IMR-90 (cell line): ENCODE measurements at regions not wholly inside any gene's neighbourhood (a gene's known extent, or its start where the extent isn't known, plus 50 kb on each side); places are given as distances from the start of the nearest gene placed in this dataset.

Experiments used
- ATAC-seq: fragments of 200-7000 bp; cut with Tn5 transposase; 2 replicates; pipeline ENCODE4 v1.9.1; 2020; ENCODE audit warnings: low read depth, mild to moderate bottlenecking, moderate library complexity
- BruUV-seq: library from RNA; stranded (reverse); fragments of 400-500 nt; replicated peaks from 2 replicates; lab custom pipeline; 2021; lab: Mats Ljungman, UMichigan
- CTCF ChIA-PET: fragments of 300-600 bp; formaldehyde crosslinking; extraction: SDS; loops from one replicate; lab custom pipeline; 2021; ENCODE audit warnings: antibody characterized with exemption; lab: Yijun Ruan, JAX
- POLR2A ChIA-PET: fragments of 300-600 bp; sonication (Branson Sonifier 250); formaldehyde crosslinking; loops from one replicate; lab custom pipeline; 2022; ENCODE audit warnings: antibody characterized with exemption; ENCODE audit not compliant: unreplicated experiment; lab: Charles Lee
- DNase-seq: peaks from one replicate; pipeline ENCODE4 v3.0.0; 2013
- H2AFZ ChIP-seq: replicated peaks from 2 replicates; pipeline ENCODE3; 2013; ENCODE audit warnings: low read length, mild to moderate bottlenecking; ENCODE audit not compliant: poor library complexity
- H2AK5ac ChIP-seq: 2 replicates; pipeline ENCODE4 v1.6.1; 2013; ENCODE audit warnings: low read depth, low read length, inconsistent platforms
- H2AK9ac ChIP-seq: replicated peaks from 2 replicates; pipeline ENCODE3; 2013; ENCODE audit warnings: mild to moderate bottlenecking, low read depth, low read length, moderate library complexity; ENCODE audit not compliant: poor library complexity
- H2BK120ac ChIP-seq: 2 replicates; pipeline ENCODE4 v1.6.1; 2013; ENCODE audit warnings: low read depth, low read length, inconsistent platforms
- H2BK15ac ChIP-seq: 3 replicates; pipeline ENCODE4 v1.6.1; 2013; ENCODE audit warnings: low read depth, low read length, inconsistent platforms
- H2BK20ac ChIP-seq: 2 replicates; pipeline ENCODE4 v1.6.1; 2013; ENCODE audit warnings: low read depth, mild to moderate bottlenecking, inconsistent platforms, low read length, moderate library complexity
- H2BK5ac ChIP-seq: 2 replicates; pipeline ENCODE4 v1.6.1; 2013; ENCODE audit warnings: mild to moderate bottlenecking, low read depth, low read length, inconsistent platforms; ENCODE audit not compliant: poor library complexity, severe bottlenecking
- H3K14ac ChIP-seq: replicated peaks from 2 replicates; pipeline ENCODE4 v1.6.1; 2013; ENCODE audit warnings: low read depth, low read length, inconsistent platforms
- H3K18ac ChIP-seq: 2 replicates; pipeline ENCODE4 v1.6.1; 2013; ENCODE audit warnings: low read depth, low read length, control low read depth
- H3K23ac ChIP-seq: 2 replicates; pipeline ENCODE4 v1.6.1; 2013; ENCODE audit warnings: low read depth, low read length, inconsistent platforms
- H3K27ac ChIP-seq: 2 replicates; pipeline ENCODE4 v1.5.1; 2013; ENCODE audit warnings: mild to moderate bottlenecking, control low read depth, low read length; ENCODE audit not compliant: insufficient read depth
- H3K27me3 ChIP-seq: 2 replicates; pipeline ENCODE4 v1.6.1; 2013; ENCODE audit warnings: low read length; ENCODE audit not compliant: control insufficient read depth, insufficient read depth
- H3K36me3 ChIP-seq: 2 replicates; pipeline ENCODE4 v1.6.1; 2013; ENCODE audit warnings: low read length, mixed read lengths; ENCODE audit not compliant: control insufficient read depth, insufficient read depth
- H3K4ac ChIP-seq: 2 replicates; pipeline ENCODE4 v1.6.1; 2013; ENCODE audit warnings: low read depth, low read length, inconsistent platforms
- H3K4me1 ChIP-seq: 2 replicates; pipeline ENCODE4 v1.6.1; 2013; ENCODE audit warnings: low read length, mixed read lengths; ENCODE audit not compliant: control insufficient read depth, insufficient read depth
- H3K4me2 ChIP-seq: 2 replicates; pipeline ENCODE4 v1.6.1; 2013; ENCODE audit warnings: low read depth, mild to moderate bottlenecking, control low read depth, low read length, moderate library complexity
- H3K4me3 ChIP-seq: 2 replicates; pipeline ENCODE4 v1.5.1; 2013; ENCODE audit warnings: low read depth, mild to moderate bottlenecking, control low read depth, low read length, moderate library complexity; ENCODE audit not compliant: insufficient read depth
- H3K56ac ChIP-seq: 2 replicates; pipeline ENCODE4 v1.6.1; 2013; ENCODE audit warnings: low read length, inconsistent platforms; ENCODE audit not compliant: insufficient read depth; ENCODE audit errors: extremely low read depth
- H3K79me1 ChIP-seq, 2 experiments: 2 replicates each; pipeline ENCODE4 v1.6.1; 2013; ENCODE audit warnings: low read length in 2 of 2, inconsistent platforms in 1 of 2, low read depth in 1 of 2
- H3K9ac ChIP-seq: 2 replicates; pipeline ENCODE4 v1.6.1; 2013; ENCODE audit warnings: low read depth, low read length, control low read depth
- H3K9me1 ChIP-seq: 2 replicates; pipeline ENCODE4 v1.6.1; 2013; ENCODE audit warnings: low read length, inconsistent platforms; ENCODE audit not compliant: insufficient read depth
- H3K9me3 ChIP-seq: 2 replicates; pipeline ENCODE4 v1.6.1; 2013; ENCODE audit warnings: low read length; ENCODE audit not compliant: control insufficient read depth, insufficient read depth
- H4K20me1 ChIP-seq: 2 replicates; pipeline ENCODE4 v1.6.1; 2013; ENCODE audit warnings: low read length, inconsistent platforms; ENCODE audit not compliant: insufficient read depth
- H4K5ac ChIP-seq: 2 replicates; pipeline ENCODE4 v1.6.1; 2013; ENCODE audit warnings: mild to moderate bottlenecking, low read depth, low read length, control low read depth
- H4K8ac ChIP-seq, 2 experiments: 2 replicates each; pipeline ENCODE4 v1.6.1; 2013; ENCODE audit warnings: low read depth in 2 of 2, low read length in 2 of 2, control low read depth in 1 of 2, inconsistent platforms in 1 of 2
- H4K91ac ChIP-seq: 2 replicates; pipeline ENCODE4 v1.6.1; 2013; ENCODE audit warnings: low read depth, low read length, inconsistent platforms; ENCODE audit not compliant: insufficient read depth
- BHLHE40 ChIP-seq: fragments of 150-350 bp; IDR thresholded peaks from 2 replicates; pipeline ENCODE4 v1.6.1; 2016; ENCODE audit warnings: mild to moderate bottlenecking, low read depth, low read length
- CEBPB ChIP-seq: IDR thresholded peaks from 2 replicates; pipeline ENCODE4 v1.6.1; 2012; ENCODE audit warnings: low read depth, low read length, improper control_type of control experiment
- CHD1 ChIP-seq: IDR thresholded peaks from 2 replicates; pipeline ENCODE4 v1.6.1; 2012; ENCODE audit warnings: low read depth, low read length, improper control_type of control experiment
- CTCF ChIP-seq: conservative IDR thresholded peaks from 2 replicates; pipeline ENCODE4 v1.5.1; 2012; ENCODE audit warnings: mild to moderate bottlenecking, low read depth, low read length, improper control_type of control experiment
- FOS ChIP-seq: fragments of 150-350 bp; IDR thresholded peaks from 2 replicates; pipeline ENCODE4 v1.6.1; 2016; ENCODE audit warnings: low read depth, low read length
- MAFK ChIP-seq: IDR thresholded peaks from 2 replicates; pipeline ENCODE4 v1.6.1; 2012; ENCODE audit warnings: low read depth, low read length, improper control_type of control experiment
- MAZ ChIP-seq: IDR thresholded peaks from 2 replicates; pipeline ENCODE4 v1.6.1; 2012; ENCODE audit warnings: low read depth, mild to moderate bottlenecking, low read length, improper control_type of control experiment, moderate library complexity, borderline replicate concordance
- MXI1 ChIP-seq: IDR thresholded peaks from 2 replicates; pipeline ENCODE4 v1.6.1; 2012; ENCODE audit warnings: low read depth, mild to moderate bottlenecking, low read length, moderate library complexity, borderline replicate concordance
- NFE2L2 ChIP-seq: fragments of 150-350 bp; IDR thresholded peaks from 2 replicates; pipeline ENCODE4 v1.6.1; 2016; ENCODE audit warnings: low read depth, mild to moderate bottlenecking, low read length
- POLR2A ChIP-seq: IDR thresholded peaks from 2 replicates; pipeline ENCODE4 v1.6.1; 2012; ENCODE audit warnings: mild to moderate bottlenecking, low read depth, low read length
- RAD21 ChIP-seq: IDR thresholded peaks from 2 replicates; pipeline ENCODE4 v1.6.1; 2012; ENCODE audit warnings: low read length, improper control_type of control experiment
- RCOR1 ChIP-seq: IDR thresholded peaks from 2 replicates; pipeline ENCODE4 v1.6.1; 2012; ENCODE audit warnings: mild to moderate bottlenecking, low read length, improper control_type of control experiment; ENCODE audit not compliant: insufficient replicate concordance
- RFX5 ChIP-seq: IDR thresholded peaks from 2 replicates; pipeline ENCODE4 v1.8.0; 2012; ENCODE audit warnings: low read depth, mild to moderate bottlenecking, low read length, moderate library complexity
- SMC3 ChIP-seq: fragments of 150-350 bp; IDR thresholded peaks from 2 replicates; pipeline ENCODE4 v1.6.1; 2016; ENCODE audit warnings: low read depth, mild to moderate bottlenecking, antibody characterized with exemption, low read length, moderate library complexity
- USF2 ChIP-seq: fragments of 150-350 bp; IDR thresholded peaks from 2 replicates; pipeline ENCODE4 v1.6.1; 2017; ENCODE audit warnings: mild to moderate bottlenecking, antibody characterized with exemption, low read length, low read depth
- WGBS, 2 experiments: methylation state at CpG; one replicate each; pipeline versions ENCODE4 v1.1.5 to v1.1.7; 2013; ENCODE audit warnings: missing lambda C conversion rate in 2 of 2; ENCODE audit not compliant: insufficient read length in 1 of 2; ENCODE audit errors: extremely low coverage in 2 of 2; 5-methylcytosine and 5-hydroxymethylcytosine counted together
- dilution Hi-C: fragments of 300-500 bp; cut with HindIII; formaldehyde crosslinking; loops from one replicate; pipeline ENCODE4 v1.14.3; 2018; ENCODE audit warnings: low sequenced_read_pairs; ENCODE audit not compliant: unreplicated experiment
- in situ Hi-C: fragments of 300-500 bp; cut with MboI; formaldehyde crosslinking; loops from 3 replicates; pipeline ENCODE4 v1.14.3; 2019; ENCODE audit warnings: low sequenced_read_pairs, inconsistent platforms, mixed read lengths
- intact Hi-C: fragments of 100-400 bp; cut with micrococcal nuclease; formaldehyde crosslinking; loops from 2 replicates; pipeline ENCODE4 v1.10.0; 2022
- TF ChIP-seq, protein P1 (sequence below): fragments of 150-350 bp; IDR thresholded peaks from 2 replicates; pipeline ENCODE4 v1.6.1; 2016; ENCODE audit warnings: low read depth, mild to moderate bottlenecking, low read length, moderate library complexity, borderline replicate concordance

DNA sequence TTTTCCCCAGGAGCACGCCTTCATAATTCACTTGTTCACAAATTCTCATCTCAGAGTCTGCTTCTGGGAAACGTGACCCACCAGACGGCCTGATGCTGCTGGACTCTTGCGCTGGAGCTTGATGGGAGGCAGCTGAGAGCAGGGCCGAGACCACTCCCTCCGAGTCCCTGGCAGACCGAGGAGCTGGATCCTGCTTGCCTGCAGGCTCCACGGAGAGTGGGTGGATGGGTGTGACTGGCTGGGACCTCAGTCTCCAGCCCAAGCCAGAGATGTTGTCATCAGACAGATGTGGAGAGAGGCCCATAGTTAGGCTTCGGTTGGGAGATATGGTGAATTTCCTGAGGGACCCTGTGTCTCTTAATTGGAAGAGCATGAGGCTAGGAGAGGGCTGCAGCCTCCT is 76.4 kb downstream of the TSN start:
- H3K4me2 ChIP-seq: no peak overlapping the region
- no peak overlapping the region for H2BK5ac ChIP-seq
- H3K79me1 ChIP-seq: no peaks in the 10 kb centered on the region
- no peak overlapping the region for H4K8ac ChIP-seq
- DNase-seq (no peak), ATAC-seq (no peak)
- H3K36me3 ChIP-seq: no peaks in the 10 kb centered on the region
- dilution Hi-C loops: no loop called here
- TF ChIP-seq BHLHE40 (no peak), MAFK (no peak), FOS (no peak), NFE2L2 (no peak), RAD21 (no peak), CTCF (no peak), CEBPB (no peak), RCOR1 (no peak), RFX5 (no peak), MXI1 (no peak), SMC3 (no peak), CHD1 (no peak), MAZ (no peak), USF2 (no peak), POLR2A (no peak)
- TF ChIP-seq, protein P1, sequence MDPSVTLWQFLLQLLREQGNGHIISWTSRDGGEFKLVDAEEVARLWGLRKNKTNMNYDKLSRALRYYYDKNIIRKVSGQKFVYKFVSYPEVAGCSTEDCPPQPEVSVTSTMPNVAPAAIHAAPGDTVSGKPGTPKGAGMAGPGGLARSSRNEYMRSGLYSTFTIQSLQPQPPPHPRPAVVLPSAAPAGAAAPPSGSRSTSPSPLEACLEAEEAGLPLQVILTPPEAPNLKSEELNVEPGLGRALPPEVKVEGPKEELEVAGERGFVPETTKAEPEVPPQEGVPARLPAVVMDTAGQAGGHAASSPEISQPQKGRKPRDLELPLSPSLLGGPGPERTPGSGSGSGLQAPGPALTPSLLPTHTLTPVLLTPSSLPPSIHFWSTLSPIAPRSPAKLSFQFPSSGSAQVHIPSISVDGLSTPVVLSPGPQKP: no peak
- no peaks in the 10 kb centered on the region for H3K4me1 ChIP-seq
- no peak overlapping the region for H3K9ac ChIP-seq
- intact Hi-C loops: no loop called here
- no peak overlapping the region for H2BK120ac ChIP-seq
- no peak overlapping the region for H3K56ac ChIP-seq
- peaks cover 10% of the 10 kb centered on the region; the same call in 1 of the 2 replicates for H3K27me3 ChIP-seq
- H4K20me1 ChIP-seq: no peaks in the 10 kb centered on the region
- H3K4ac ChIP-seq: no peak overlapping the region
- ChIA-PET CTCF (no interaction called here), POLR2A (no interaction called here)
- no peak overlapping the region for H3K4me3 ChIP-seq
- H2BK20ac ChIP-seq: no peak overlapping the region
- in situ Hi-C loops: no loop called here
- BruUV-seq: no TSS peak
- no peak overlapping the region for H2AFZ ChIP-seq
- no peak overlapping the region for H2AK5ac ChIP-seq
- H3K14ac ChIP-seq: no peak overlapping the region
- no peak overlapping the region for H3K23ac ChIP-seq
- 50% methylated on average over 1 of the region's 9 CpGs; no CpG with 5 or more reads in 1 of the 2 experiments for WGBS, 2 experiments
- no peak overlapping the region for H4K5ac ChIP-seq
- H3K27ac ChIP-seq: no peak overlapping the region
- H3K9me3 ChIP-seq: no peaks in the 10 kb centered on the region
- no peak overlapping the region for H2BK15ac ChIP-seq
- H3K18ac ChIP-seq: no peak overlapping the region
- no peaks in the 10 kb centered on the region for H3K9me1 ChIP-seq
- H2AK9ac ChIP-seq: no peak overlapping the region
- H4K91ac ChIP-seq: no peak overlapping the region
